Femur (tissue), 1 donor: ENCODE measurements at regions not wholly inside any gene's neighbourhood (a gene's known extent, or its start where the extent isn't known, plus 50 kb on each side); places are given as distances from the start of the nearest gene placed in this dataset.
"Not testable (repeated sequence)": the region's sequence is repeated elsewhere in the genome, so short reads cannot be mapped to it uniquely, and the experiment has no call there.

Experiments used
- DNase-seq: peaks from one replicate; pipeline ENCODE4 v3.0.0-alpha.2; 2017

DNA sequence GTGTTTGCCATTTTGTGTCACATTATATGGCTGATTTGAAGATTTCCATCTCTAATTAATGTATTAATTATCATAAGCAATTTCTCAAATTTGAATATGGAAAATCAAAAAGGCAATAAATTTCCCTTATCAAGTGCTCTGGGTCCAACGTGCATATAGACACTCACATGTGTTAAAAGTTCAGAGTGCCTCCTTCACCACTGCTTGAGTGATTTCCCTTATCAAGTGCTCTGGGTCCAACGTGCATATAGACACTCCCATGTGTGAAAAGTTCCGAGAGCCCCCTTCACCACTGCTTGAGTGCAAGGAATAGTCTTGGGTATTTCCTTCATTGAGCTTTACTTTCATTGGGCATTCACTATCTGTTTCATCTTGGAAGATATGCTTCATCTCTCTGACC, 421.0 kb upstream of the ZNF717 start:
- no peak for DNase-seq

DNA sequence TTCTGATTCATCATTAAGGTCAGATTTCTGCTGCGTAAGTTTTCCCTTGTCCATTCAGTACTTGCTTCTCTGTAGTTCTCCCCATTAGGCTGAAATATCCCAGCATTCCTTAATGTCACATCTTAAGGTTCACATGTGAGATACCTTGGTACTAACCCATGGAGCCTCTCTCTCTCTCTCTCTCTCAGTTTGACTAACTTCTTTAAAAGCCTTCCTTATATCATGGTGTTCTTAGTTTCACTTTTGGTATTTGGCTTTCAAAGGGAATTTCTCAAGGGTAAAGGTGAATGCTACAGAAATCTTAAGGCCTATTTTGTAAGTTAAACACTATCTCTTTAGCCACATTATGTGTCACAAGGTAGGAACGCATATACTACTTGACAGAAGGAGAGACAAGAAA, 427.3 kb upstream of the ZNF717 start:
- no peak for DNase-seq

DNA sequence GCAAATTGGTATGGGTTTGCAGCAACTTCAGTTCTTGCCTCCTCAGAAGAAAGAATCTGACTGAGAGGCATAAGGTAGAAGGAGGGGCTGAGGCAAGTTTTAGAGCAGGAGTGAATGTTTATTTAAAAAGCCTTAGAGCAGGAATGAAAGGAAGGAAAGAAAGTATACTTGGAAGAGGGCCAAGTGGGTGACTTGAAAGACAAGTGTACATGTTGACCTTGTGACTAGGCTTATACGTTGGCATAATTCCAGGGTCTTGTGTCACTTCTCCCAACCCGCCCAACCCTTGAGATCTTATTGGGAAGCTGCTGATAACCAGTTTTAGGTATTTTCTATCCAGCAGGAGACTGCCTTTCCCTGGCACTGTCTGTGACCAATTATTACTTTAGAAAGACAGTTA, 436.9 kb upstream of the ZNF717 start:
- DNase-seq, result no peak

DNA sequence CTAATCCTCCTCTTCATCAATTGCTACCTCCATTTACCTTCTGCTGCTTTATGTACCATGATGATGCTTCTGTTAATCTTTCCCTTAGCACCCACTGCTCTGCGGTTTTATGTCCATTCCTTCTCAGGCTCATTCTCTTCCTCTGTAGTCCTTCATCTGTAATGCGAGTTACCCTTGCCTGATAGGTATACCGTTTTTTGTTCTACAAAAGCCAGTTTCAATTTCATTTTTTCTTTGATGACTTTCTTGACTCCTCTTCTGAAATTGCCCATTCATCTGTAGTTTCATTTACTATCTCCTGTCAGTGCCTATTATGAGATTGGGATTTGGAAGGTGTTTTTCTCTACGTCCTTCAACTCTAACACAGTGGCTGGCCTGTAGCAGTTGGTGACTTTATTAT, 445.9 kb upstream of the ZNF717 start:
- no peak for DNase-seq

DNA sequence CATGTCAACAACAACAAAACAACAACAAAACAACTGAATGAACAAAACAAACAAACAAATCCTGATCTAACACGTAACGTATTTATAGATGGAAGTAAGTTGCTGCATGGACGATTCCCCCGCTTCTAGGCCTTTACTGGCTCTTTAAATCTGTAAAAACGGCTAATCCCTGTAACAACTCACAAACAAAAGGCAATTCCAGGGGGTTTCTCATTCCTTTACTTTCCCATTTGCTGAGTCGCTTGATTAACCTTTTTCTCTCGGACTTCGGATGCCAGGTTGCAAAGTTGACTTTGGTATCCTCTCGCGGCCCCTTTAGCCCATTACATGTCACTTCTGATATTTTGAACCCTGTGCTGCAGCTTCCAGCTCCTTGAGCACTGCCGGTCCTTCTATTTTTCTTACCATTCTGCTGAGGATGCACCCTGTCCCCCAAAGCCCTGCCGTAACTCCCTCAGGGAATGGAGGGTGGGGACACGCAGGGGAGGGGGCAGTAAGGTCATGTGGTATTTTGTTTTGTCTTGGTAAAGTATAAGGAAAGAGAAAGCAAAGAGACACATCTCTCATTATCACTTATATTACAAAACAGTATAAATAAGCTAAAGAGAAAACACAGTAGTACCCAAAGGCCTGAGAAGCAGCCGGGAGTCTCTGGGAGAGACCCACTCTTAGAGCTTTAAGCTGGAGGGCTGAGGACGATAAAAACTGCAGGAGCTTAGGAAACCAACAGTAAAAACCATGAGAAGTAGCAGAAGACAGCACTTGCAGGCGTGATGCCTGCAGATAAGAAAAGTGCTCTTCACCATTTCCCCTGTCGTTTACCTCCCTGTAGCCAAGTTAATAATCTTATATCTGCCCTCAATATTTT, 457.8 kb upstream of the ZNF717 start:
- no peak for DNase-seq

DNA sequence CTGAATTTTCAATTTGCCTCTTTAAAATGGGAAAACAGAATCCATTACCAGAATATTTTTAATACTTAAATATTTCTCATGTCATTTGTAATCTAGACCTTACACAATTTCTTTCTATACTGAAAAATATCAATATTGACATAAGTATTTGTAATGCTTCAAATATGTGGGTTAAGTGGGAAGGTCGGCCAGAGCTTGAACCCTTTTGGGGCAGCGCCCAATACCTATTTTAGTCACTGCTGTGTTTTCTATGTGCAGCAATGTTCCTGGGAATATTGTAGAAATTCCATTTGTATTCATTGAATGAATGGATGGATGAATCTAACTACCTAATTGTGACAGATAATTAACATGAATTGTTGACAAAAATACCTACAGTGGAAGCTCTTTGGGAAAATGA, 459.7 kb upstream of the ZNF717 start:
- DNase-seq, result no peak

DNA sequence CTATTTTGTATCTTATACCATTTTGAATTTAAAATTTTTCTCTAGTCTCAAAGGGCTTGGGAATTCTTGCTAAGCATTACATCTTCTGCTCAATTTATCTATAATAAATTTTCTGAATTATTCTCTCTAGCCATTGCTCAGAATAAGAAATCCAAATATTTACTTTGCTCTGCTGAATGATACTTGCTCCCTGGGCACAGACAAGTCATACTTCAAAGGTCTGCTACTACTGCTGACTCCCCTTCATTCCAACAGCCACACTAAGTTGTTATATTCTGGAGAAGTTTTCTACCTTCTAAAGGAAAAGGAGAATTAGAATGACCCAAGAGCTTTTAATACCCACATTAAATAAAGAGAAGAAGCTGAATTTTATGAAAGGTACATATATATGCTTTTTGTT, 460.3 kb upstream of the ZNF717 start:
- no peak for DNase-seq

DNA sequence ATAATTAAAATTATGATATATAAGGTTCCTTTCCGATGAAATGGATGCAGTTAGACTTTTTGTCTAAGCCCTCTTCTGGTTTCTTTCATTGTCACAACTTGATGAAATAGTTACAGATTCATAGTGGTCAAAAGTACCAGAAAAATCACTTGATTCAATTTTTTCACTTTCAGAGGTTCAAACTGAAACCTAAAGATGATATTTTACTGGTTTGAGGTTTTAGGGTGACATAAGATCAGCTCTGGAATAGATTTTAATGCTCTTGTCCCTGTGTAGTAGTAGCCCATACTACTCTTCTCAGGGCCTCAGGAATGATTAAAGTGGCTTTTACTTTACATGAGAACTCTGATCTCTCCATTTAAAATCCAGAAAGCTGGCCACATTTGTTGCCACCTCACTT, 479.1 kb upstream of the ZNF717 start:
- DNase-seq, result no peak

DNA sequence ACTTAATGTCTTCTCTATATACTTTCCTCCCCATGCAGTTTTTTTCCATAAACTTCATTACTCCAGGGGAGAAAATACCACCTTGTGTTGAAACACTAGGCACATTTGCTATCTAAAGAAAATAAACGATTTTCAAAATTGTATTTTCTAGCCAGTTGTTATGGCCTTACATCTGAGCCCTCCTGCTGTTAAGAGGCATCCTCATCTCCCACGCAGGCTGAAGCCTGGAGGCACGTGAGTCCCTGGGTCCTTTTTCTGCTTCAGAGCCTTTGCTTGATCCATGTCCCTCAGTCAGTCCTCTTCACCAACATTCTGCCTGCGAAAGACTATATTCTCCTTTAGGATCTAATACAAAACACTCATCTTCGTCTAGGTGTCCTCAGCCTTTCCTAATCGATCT, 479.6 kb upstream of the ZNF717 start:
- DNase-seq, result no peak

DNA sequence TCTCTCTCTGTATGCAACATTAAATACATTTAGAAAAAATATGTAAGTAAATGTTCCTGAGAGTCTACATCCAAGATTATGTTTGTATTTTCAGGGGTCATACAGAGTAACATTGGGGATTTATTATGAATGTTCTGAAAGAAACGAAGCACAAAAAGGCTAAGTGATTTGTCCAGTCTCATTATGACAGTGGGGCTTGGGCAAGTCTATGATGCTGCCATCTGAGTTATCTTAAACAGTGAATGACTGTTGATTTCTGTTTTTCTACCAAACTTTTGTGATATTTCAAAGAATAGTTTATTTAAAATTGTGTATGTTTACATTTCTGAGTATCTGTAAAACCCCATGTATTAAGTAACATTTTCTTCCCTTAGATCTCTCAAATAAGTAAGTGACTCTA, 481.2 kb upstream of the ZNF717 start:
- DNase-seq, result no peak

DNA sequence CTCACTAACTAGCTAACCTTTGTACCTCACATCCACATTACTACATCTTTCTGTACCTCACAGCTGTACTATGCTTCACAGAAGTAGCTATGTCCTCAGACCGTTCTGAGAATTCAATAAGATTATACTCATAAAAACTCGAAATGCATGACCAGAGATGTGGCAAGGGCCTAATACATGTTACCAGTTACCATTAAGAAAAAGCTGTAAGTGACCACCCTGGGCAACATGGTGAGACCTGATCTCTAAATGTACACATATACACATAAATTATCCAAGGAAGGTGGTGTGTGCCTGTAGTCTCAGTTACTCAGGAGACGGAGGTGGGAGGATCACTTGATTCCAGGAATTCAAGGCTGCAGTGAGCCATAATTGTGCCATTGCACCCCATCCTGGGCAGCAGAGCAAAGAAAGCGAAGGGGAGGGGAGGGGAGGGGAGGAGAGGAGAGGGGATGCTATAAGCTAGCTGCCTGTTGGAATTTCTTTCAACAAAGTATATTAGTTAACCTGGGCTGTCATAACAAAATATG, 482.6 kb upstream of the ZNF717 start:
- DNase-seq, result no peak

DNA sequence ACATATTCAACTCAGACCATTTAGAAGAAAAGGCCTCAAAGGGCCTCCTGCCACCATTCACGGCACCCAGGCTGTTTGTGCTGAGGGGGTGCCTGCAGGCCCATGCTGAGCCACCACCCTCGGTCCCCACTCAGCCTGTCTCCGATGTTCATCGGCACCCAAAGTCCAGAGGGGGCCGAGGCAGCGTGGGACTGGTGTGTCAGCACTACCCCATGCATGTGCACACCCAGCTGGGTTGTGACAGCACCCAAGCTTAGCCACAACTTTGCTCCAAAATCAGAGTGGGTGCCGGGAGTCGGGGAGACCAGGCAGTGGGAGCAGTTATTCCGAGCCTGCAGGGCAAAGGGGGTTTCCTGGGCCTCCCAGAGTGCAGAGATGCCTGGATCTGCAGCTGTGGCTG, 508.5 kb upstream of the ZNF717 start:
- DNase-seq, result no peak

DNA sequence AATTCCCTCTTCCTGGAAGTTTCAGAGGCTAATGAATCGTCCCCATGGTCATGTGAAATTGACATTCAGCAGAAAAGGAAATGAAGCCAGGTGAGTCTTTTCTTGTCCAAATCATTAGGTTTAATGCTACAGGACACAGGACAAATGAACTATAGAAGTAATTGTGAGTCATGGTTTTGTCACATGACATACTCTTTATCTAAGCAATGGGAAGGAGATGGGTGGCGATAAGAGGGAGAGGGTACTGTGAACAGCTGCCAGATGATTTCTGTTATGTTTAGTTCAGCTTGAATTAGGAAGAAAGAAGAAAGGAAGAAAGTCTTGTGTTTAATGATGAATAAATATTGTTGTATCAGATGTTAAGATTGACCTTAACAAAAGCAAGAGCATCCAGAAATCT, 515.4 kb upstream of the ZNF717 start:
- no peak for DNase-seq

DNA sequence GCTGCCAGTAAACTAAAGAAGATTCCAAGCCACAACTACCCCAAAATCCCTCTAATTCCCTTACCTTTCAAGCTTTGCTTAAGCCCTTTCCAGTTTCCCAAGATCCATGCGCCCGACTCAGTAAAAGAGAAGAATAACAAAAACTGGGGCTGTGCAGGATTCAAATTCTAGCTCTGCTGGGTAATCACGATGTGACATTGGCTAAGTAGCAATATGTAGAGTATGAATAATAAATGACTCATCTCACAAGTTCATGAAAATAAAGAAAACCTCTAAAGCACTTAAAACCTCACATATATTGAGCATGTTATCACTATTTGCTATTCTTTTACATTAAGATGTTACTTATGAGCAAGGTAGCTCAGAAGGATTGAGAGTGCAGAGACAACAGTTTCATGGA, 522.2 kb upstream of the ZNF717 start:
- no peak for DNase-seq

DNA sequence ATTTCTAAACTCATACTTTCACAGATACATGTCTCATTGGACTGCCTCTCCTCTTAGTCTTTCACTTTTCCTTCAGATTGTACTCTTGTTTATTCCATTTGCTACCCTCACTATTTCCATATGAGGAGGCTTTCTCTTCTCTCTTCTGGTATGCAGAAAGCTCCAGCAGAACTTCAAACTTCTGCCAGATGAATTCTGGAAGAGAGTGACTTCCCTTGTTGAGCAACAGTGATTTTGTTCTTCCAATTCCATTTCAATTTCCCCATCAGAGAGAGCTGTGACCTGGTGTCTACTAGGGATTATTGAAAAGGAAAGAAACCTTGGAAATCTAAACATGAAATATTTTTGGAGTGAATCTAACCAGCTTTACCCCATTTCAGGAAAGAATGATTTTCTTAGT, 523.2 kb upstream of the ZNF717 start:
- no peak for DNase-seq

DNA sequence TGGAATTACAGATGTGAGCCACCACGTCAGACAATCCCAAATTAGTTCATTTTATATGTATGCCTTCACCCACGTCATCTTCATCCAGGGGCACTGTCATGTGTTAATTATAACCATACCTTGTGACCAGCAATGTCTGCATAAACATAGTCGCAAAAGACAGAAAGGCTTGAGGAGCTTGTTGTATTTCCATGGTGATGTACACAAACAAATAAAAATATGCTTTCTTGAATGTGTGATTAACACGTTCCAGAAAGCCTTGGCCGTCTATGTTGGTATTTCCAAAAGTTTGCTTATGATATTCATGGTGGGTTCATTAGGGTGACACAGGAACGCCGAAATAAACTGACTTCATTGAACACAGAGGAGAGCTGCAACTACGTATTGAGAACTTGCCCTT, 524.7 kb upstream of the ZNF717 start:
- DNase-seq, result no peak

DNA sequence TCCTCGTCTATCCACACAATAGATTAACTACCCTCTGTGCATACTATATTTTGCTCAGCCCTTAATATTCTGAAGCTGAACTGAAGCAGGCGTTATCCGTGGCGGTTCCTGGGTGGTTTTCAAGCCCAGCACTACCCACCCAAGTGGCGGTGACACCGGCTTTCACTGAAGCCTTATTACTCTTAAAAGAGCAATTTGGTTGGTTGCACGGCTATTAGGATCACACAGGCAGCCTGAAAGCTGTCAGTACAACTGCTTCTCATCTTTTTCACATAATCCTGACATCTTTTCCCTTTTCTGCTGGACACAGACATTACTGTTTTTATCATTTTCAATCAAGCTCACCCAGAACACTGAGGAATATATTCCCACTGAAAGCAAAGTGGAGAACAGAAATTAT, 525.3 kb upstream of the ZNF717 start:
- no peak for DNase-seq

DNA sequence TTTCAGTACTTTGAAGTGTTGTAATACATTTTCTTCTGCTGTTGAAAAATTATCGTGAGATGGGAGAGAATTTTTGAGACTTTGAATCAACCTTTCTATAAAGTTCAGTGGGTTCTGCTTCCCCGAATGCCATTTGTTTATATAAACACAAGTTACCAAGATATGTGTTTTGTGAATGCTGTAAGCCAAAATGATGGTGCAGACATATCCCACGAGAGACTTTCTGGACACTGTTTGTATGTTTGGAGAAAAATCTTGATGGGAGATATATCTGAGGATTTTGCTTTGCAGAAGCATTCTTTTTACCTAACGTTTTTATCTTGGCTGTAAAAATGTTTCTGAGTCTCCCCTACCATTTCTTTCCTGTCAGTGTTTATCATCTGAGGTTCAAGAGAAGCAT, 526.6 kb upstream of the ZNF717 start:
- DNase-seq, result no peak

DNA sequence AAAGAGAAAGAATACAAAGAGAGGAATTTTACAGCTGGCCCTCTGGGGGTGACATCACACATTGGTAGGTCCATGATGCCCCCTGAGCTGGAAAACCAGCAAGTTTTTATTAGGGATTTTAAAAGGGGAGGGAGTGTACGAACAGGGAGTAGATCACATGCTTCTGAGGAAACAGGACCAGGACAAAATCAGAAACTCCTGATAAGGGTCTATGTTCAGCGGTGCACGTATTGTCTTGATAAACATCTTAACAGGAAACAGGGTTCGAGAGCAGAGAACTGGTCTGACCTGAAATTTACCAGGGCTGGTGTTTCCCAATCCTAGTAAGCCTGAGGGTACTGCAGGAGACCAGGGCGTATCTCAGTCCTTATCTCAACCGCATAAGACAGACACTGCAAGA, 530.6 kb upstream of the ZNF717 start:
- not testable (repeated sequence) for DNase-seq

DNA sequence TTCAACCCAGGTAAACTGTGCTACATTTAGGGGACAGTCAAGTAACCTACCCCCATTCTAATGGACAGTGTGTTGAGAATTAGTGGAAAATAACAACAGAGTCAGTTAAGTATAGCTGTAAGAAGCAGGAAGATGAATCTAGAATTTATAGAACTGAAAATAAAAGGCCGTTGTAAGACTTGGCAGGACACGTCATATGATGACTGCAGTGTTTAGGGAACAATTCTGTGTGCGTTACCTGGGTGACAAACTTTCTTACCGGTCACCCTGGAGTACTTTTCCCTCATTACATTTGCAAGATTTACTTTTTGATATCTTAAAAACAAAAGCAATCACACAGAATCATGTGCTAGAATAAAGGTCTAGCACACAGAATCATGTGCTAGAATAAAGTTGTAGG, 536.3 kb upstream of the ZNF717 start:
- DNase-seq, result no peak

DNA sequence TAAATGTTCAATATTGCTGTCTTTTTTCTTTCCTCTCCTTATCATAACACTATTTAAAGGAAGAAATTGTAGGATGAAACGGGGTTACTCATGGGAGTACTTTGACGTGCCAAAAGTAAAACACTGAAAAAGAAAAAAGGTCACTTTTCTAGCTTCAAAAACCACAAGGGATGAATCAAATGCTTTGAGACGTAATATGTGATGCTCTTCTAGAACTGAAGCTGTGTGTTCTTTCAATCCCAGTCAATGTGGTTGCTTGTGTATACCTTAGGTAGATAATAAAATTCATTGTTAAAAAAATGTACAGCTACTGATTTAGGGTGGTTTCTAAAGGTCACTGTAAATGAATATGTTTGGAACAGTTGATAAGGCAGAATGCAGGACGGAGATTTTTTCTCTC, 538.8 kb upstream of the ZNF717 start:
- no peak for DNase-seq

DNA sequence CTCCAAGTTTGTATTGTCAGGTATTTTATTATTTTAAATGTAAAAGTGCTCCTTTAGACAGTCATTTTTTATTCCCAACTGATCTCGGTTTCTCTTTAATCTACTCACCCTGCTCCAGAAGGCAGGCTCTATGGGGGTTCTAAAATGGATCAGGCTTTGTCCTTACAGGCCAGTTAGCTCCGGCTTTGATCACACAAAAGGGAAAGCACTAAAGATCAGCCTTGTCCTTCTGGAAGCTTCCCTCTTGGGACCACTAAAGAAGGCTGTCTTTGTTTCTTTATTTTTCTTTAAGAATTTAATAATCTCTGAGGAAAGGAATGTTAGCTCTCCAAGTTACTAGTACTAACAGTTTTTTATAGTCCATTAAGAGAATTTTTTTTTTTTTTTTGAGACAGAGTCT, 560.5 kb upstream of the ZNF717 start:
- DNase-seq, result no peak

DNA sequence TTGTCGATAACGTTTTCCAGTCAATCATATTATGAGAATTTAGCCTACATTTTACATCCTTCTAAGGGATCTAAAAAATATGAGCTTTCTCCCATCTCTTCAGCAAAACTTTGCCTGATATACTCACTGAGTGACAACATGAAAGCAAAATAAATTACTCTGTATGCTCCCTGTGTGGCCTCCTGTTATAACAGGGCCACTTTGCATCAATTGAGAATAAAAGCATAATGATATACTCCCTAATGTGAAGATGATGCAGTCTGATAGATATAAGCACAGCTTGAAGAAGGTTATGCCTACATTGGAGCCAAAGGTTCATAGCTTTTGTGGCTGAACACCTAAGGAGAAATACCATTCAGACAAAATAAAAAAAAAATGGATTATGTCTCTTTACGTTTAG, 561.3 kb upstream of the ZNF717 start:
- no peak for DNase-seq

DNA sequence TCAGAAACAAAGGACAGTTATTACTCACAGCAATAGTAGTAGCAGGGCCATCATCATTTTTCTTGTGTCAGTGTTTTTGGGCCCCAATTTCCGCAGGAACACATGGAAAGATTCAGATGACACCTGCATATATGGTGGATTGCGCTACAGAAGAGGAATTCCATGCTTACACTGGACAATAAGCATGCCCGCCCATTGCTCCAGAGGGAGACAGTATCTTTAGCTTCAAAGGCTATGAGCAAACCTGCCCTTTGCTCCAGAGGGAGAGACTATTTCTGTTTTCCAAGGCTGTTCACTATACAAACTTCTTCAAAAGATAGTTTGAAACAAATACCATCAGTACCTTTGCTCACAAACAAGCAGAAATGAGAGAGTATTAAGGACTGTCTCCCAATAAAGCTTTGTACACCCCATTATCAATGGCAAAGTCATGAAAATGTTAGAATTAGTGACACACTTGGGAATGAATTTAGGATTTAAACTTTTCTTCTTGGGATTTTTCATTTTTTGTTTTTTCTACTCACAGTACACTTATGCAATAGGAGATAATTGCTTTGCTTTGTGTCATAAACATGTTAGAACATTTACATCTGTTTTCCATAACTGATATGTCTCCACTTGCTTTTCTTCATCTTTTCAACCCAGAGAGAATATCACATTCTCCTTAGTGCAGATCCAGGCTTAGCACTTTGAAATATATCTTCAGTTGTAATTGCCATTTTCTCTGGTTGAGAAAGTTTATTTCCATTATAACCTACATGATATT, 564.5 kb upstream of the ZNF717 start:
- DNase-seq, result no peak
